ENCODE measurements at regions not wholly inside any gene's neighbourhood (a gene's known extent, or its start where the extent isn't known, plus 50 kb on each side); places are given as distances from the start of the nearest gene placed in this dataset.
A peak's percentile ranks its signal among the peaks of the same experiment; 100 is the strongest.
"Not testable (repeated sequence)": the region's sequence is repeated elsewhere in the genome, so short reads cannot be mapped to it uniquely, and the experiment has no call there.

DNA sequence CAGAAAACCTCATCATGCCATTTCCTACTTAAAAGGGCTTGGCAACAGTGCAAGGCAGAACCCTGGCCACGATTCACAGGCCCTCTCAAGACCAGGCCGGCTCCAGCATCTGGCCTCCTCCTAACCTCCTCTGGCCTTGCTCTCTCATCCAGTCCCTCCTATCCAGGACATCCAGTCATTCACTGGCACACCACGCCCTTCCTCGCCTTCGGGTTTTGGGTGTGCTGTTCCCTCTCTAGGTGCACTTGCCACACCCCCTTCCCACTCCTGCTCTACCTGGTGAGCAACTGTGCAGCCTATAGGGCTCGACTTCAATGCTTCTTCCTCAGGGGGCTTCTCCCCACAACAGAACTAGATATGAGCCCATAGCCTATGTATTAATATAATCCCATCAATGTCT is 317.1 kb downstream of the ARRDC4 start:
- H3K4me3 ChIP-seq (ENCODE audit: insufficient read depth, low read depth, low read length), result no peak overlapping the region
- DNase-seq, result no peak

DNA sequence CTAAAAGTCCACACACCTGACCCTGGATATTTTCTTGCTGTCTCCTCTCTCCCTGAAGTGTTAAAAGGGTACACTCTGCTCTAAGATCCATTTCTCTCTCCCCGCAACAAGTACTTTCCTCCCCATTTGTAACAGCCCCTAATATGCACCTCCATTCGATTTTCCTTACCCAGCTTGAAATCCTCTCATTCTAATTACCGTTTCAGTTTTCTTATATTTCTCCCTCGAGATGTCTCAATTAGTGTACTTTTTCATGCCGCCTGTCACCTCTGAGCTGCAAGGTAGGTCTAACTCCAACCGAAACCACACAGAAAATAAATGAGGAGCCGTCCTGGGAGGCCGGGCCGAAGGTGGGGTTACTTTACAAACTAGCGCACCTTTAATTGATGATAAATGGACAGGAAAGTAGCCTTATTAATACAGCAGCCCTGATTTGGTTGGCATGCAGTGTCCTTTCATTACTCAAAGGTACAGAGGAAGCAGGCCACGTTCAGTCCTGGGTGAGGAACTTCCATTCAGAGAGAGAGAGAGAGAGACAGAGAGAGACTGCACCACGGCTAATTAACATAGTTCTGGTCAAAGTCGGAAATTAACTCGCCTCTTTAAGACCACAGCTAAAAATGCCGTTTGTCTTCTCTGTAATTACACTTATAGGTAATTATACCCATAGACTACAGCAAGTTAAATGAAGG is 319.9 kb downstream of the ARRDC4 start:
- Histone ChIP-seq H3K27me3 (ENCODE audit: control insufficient read depth, insufficient read depth, low read length) (no peaks in the 10 kb centered on the region), H3K4me3 (ENCODE audit: insufficient read depth, low read depth, low read length) (no peak overlapping the region), H3K36me3 (replicated peaks; ENCODE audit: control insufficient read depth, insufficient read depth, low read length) (no peaks in the 10 kb centered on the region)
- DNase-seq, result no peak

More for the DNA sequence above, 317.1 kb downstream of the ARRDC4 start:
- Histone ChIP-seq H3K36me3 (replicated peaks; ENCODE audit: control insufficient read depth, insufficient read depth, low read length) (no peaks in the 10 kb centered on the region), H3K27me3 (ENCODE audit: control insufficient read depth, insufficient read depth, low read length) (no peaks in the 10 kb centered on the region)

DNA sequence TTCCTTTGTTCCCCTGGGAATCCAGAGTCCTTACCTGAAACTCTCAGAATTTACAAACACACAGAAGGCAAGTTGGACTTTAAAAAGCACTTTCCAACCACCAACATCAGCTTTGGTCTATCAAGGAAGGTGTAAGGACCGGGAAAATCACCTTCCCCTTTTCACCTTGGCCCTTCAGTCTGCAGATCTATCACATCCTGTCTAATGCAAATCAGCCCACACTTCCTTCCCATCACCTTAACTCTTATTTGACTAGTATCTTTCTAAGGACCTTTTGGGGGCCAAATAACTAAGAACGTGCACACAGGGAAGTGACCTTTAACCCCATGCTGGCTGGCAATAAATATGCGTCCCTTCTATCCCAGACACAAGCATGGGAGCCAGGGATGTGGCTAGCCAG is 320.6 kb downstream of the ARRDC4 start:
- Histone ChIP-seq H3K36me3 (replicated peaks; ENCODE audit: control insufficient read depth, insufficient read depth, low read length) (no peaks in the 10 kb centered on the region), H3K4me3 (ENCODE audit: insufficient read depth, low read depth, low read length) (no peak overlapping the region), H3K27me3 (ENCODE audit: control insufficient read depth, insufficient read depth, low read length) (no peaks in the 10 kb centered on the region)
- DNase-seq, result no peak

DNA sequence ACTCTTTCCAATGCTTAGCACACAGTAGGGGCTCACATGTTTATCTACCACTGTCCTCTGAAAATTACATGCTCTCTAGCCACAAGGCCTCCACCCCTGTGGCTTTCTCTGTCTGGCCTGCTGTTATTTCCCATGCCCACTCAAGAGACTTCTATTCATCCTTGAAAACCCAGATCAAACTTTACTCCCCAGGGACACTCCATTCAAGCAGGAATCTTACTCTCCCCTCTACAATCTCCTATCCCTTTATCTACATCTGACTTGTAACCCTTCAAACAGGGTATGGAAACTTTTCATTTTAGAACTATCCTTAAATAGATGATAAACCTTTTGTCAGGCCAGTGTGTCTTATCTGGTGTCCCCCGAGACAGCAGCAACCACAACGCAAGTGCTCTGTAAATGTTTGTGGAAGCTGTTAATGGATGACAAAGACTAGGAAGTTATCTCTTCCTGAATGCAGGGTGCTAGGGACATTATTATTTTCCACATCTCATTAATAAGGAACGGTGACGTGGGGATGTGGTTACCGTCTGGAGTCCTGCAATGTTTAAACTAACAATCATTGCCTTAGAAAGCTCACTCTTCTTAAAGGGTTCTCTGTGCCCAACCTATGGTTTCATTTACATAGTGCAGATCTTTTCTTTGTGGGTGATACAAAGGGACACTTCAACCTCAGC is 322.3 kb downstream of the ARRDC4 start:
- H3K4me3 ChIP-seq (ENCODE audit: insufficient read depth, low read depth, low read length), result no peak overlapping the region
- H3K36me3 ChIP-seq (replicated peaks; ENCODE audit: control insufficient read depth, insufficient read depth, low read length), result no peaks in the 10 kb centered on the region
- DNase-seq, result no peak
- no peaks in the 10 kb centered on the region for H3K27me3 ChIP-seq (ENCODE audit: control insufficient read depth, insufficient read depth, low read length)

DNA sequence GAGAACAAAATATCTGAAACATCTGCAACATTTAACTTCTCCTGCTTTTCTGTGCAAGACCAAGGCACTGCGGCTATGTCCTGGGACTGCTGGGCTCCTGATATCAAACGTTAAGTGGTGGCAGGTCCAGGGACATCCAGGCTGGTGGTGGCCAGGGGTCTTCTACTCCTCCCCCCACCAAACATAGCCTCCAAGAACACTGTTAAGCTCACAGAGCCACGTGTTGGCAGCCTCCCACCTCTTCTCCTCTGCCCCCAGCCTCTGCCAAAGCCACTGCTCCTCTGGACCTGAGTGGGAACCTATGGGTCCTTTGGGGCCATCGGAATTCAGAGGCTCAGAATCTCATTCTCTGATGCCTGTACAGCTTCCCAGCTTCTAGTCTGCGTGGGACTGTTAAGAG is 325.7 kb downstream of the ARRDC4 start:
- no peak for DNase-seq
- H3K4me3 ChIP-seq (ENCODE audit: insufficient read depth, low read depth, low read length), result no peak overlapping the region
- no peaks in the 10 kb centered on the region for H3K27me3 ChIP-seq (ENCODE audit: control insufficient read depth, insufficient read depth, low read length)
- no peaks in the 10 kb centered on the region for H3K36me3 ChIP-seq (replicated peaks; ENCODE audit: control insufficient read depth, insufficient read depth, low read length)

DNA sequence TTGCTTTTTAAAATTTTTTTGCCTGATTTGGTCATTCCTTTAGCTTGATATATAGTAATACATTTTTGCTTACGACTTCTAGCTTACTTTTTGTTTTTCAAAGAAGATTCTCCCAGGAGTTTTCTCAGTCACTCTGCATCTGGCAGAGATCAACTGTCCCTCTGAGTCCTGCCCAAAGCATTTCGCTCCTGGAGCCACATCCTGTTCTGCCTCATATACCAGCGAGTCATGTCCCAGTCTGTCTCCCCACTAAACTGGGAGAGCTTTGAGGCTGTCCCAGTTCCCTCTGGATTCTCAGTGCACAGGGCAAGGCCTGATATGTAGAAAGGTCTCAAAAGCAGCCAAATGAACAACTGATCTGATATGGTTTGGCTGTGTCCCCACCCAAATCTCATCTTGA is 326.3 kb downstream of the ARRDC4 start:
- no peaks in the 10 kb centered on the region for H3K36me3 ChIP-seq (replicated peaks; ENCODE audit: control insufficient read depth, insufficient read depth, low read length)
- H3K4me3 ChIP-seq (ENCODE audit: insufficient read depth, low read depth, low read length), result no peak overlapping the region
- H3K27me3 ChIP-seq (ENCODE audit: control insufficient read depth, insufficient read depth, low read length), result no peaks in the 10 kb centered on the region
- DNase-seq, result no peak

DNA sequence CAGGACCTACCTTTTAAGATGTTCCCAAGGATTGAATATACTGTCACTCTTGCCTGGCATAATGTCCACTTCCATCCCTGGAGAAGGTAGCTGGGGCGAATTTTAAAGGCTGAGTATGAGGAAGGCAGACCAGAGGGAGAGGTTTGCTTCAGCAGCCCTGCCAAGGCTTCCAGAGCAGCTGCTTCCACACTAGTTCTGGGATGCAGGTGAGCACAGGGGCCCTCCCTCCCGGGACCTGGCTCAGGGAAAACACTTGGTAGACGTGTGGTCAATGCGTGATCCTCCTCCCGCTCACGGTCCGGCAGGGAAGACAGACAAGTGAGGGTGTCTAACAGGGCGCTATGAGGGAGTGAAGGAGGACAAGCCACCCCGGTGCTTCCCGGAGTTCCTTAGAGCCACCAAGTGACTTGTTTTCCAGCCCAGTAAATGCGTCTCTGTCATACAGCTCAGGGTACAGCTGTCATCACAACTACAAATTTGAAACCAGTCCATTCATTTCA is 327.6 kb downstream of the ARRDC4 start:
- no peaks in the 10 kb centered on the region for H3K36me3 ChIP-seq (replicated peaks; ENCODE audit: control insufficient read depth, insufficient read depth, low read length)
- peaks cover 3% of the 10 kb centered on the region; the same call in 1 of the 2 replicates for H3K27me3 ChIP-seq (ENCODE audit: control insufficient read depth, insufficient read depth, low read length)
- DNase-seq, result no peak
- H3K4me3 ChIP-seq (ENCODE audit: insufficient read depth, low read depth, low read length), result no peak overlapping the region

DNA sequence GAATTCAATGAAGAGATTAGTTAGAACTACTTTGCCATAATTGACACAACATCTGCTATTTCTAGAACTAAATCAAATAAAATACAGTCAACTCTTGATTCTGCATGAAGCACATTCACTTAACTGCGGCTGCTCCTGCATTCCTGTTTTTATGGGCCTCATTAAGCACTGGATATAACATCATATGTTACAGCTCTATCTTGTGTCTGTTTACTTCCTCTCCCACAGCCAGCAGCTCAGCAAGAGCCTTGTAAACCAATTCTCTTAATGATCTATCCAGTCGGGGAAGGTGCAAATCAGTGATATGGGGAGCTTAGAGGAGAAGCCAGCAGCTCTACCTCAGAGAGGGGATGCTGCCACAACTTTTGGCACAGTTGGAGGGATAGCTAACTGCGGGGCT is 329.2 kb downstream of the ARRDC4 start:
- DNase-seq, result no peak
- Histone ChIP-seq H3K27me3 (ENCODE audit: control insufficient read depth, insufficient read depth, low read length) (peaks cover 9% of the 10 kb centered on the region), H3K4me3 (ENCODE audit: insufficient read depth, low read depth, low read length) (no peak overlapping the region), H3K36me3 (replicated peaks; ENCODE audit: control insufficient read depth, insufficient read depth, low read length) (no peaks in the 10 kb centered on the region)

DNA sequence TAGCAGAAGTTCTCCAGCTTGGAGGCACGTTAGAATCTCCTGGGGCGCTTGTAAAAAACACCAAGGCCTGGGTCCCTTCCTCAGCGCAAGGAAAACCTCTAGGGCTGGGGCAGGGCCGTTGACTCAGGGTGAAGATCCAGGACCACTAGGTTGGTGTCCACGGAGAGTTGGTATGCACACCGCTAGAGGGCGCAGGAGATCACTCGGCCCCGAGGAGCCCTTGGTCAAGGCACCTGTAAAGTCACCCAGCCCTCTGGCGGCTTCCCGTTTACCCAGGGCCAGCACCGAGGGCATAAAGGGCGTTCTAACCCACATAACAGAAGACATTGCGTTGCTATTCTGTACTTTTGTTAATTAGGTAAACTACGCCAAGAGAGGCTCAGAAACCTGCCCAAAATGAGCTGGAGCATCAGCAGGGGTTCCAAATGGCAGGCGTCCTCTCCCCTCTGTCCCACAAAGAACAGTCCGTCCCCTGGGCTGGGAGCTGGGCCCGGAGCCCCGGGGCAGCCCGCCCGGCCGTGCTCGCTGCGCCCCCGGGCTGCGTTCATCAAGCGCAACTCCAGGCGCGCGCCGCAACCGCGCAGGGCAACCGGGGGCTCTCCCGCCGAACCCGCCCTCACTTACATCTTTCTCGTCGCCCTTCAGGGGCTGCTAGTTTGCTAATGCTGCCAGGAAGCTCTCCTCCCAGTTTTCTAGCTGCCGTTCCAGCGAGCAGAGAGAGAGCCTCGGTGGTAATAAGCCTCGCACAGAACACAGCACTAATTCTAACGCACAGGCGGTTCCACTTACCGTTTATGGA is 332.1 kb downstream of the ARRDC4 start:
- H3K4me3 ChIP-seq (ENCODE audit: insufficient read depth, low read depth, low read length), result peak overlapping the region; percentile 45
- H3K27me3 ChIP-seq (ENCODE audit: control insufficient read depth, insufficient read depth, low read length), result peaks cover 9% of the 10 kb centered on the region
- H3K36me3 ChIP-seq (replicated peaks; ENCODE audit: control insufficient read depth, insufficient read depth, low read length), result no peaks in the 10 kb centered on the region
- peak; percentile 91 for DNase-seq

DNA sequence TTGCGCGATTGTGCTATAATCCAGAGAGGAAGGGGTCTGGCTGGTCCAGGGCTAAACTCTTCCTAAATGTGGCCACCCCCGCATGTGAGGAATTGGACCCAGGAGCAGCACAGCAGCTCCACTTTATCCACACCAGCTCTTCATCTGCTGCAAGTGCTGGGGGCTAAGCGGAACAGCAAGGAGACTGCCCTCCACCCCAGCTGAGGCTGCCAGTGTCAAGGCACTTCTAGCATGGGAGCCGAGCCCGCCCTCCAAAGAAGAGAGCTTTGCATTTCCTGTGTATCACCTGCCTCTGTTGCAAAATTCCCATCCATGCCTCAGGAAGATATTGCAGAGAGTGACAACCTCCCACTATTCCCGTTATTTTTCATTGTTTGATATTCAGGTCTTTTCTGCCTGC is 333.6 kb downstream of the ARRDC4 start:
- peaks cover 9% of the 10 kb centered on the region for H3K27me3 ChIP-seq (ENCODE audit: control insufficient read depth, insufficient read depth, low read length)
- no peaks in the 10 kb centered on the region for H3K36me3 ChIP-seq (replicated peaks; ENCODE audit: control insufficient read depth, insufficient read depth, low read length)
- peak; percentile 26 for DNase-seq
- no peak overlapping the region for H3K4me3 ChIP-seq (ENCODE audit: insufficient read depth, low read depth, low read length)

DNA sequence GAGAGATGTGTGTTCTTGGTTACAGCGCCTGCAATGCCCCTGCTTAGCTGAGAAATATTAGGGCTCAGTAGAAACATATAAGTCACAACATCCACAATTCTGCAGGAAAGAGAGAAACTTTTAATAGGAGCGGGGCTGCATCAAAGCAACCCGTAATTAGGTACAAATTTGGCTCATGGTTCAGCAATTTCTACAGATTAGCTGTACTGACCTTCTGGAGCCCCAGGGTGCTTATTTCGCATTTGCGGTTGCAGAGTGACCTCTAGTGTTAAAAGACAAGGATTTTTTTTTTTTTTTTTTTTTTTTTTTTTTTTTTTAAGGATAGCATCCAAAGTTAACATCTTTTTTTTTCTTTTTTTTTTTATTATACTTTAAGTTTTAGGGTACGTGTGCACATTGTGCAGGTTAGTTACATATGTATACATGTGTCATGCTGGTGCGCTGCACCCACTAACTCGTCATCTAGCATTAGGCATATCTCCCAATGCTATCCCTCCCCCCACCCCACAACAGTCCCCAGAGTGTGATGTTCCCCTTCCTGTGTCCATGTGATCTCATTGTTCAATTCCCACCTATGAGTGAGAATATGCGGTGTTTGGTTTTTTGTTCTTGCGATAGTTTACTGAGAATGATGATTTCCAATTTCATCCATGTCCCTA is 334.7 kb downstream of the ARRDC4 start:
- peak; percentile 67 for DNase-seq
- not testable (repeated sequence) for H3K27me3 ChIP-seq (ENCODE audit: control insufficient read depth, insufficient read depth, low read length); H3K4me3 ChIP-seq (ENCODE audit: insufficient read depth, low read depth, low read length); H3K36me3 ChIP-seq (replicated peaks; ENCODE audit: control insufficient read depth, insufficient read depth, low read length)

DNA sequence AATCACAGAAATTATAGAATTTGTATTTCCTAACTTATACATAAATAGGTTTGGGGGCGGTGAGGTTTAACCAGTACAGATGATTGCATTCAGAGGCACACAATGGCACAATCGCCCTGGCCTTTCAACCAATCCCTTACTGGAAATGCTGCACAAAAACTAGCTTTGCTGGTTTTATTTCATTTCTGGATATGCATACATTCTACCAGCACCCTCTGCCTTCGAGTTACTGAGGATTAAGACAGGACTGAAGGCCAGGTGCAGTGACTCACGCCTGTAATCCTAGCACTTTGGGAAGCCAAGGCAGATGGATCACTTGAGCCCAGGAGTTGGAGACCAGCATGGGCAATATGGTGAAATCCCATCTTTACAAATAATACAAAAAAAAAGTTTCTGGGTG is 336.1 kb downstream of the ARRDC4 start:
- Histone ChIP-seq H3K36me3 (replicated peaks; ENCODE audit: control insufficient read depth, insufficient read depth, low read length) (no peaks in the 10 kb centered on the region), H3K27me3 (ENCODE audit: control insufficient read depth, insufficient read depth, low read length) (peaks cover 9% of the 10 kb centered on the region), H3K4me3 (ENCODE audit: insufficient read depth, low read depth, low read length) (no peak overlapping the region)
- no peak for DNase-seq

DNA sequence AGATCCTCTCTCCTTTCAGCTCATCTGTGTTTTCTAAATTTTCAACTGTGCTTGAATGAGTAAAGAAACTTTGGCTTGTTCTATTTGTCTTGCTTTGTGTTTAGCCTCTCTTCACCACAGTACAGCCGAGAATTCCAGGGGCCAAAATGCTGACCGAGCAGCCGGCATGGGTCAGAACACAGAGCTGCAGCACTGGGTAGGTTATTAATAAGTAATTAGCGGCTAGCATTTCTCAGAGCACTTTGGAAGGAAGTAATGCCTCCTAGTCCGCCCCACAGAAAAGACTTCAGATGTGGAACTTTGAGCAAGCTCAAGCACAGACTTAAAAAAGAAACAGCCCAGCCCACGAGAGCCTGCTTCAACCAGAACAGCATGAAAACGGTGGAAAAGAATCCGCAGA is 343.9 kb downstream of the ARRDC4 start:
- Histone ChIP-seq H3K27me3 (ENCODE audit: control insufficient read depth, insufficient read depth, low read length) (no peaks in the 10 kb centered on the region), H3K36me3 (replicated peaks; ENCODE audit: control insufficient read depth, insufficient read depth, low read length) (no peaks in the 10 kb centered on the region), H3K4me3 (ENCODE audit: insufficient read depth, low read depth, low read length) (no peak overlapping the region)
- DNase-seq, result no peak

DNA sequence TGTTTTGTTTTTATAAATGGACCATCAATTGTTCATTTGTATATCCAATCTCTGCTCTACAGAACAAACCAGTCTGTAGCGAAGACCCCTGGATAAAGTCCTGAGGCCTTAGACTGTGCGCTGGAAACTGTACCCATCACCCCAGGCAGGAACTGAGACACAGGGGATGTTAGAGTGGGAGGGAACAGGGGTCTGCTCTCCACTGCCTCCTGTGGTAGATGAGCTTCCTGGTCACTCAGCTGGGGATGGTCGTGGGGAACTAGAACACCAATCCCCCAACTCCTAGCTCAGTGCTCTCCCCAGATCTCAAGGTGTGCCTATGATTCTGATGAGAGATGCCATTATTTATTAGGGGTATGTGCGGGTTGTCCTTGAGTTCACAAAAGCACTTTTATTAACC is 340.2 kb upstream of the IGF1R start:
- DNase-seq, result peak; percentile 44
- no peaks in the 10 kb centered on the region for H3K27me3 ChIP-seq (ENCODE audit: control insufficient read depth, insufficient read depth, low read length)
- H3K4me3 ChIP-seq (ENCODE audit: insufficient read depth, low read depth, low read length), result no peak overlapping the region

More for the DNA sequence above, 340.2 kb upstream of the IGF1R start:
- H3K36me3 ChIP-seq (replicated peaks; ENCODE audit: control insufficient read depth, insufficient read depth, low read length), result no peaks in the 10 kb centered on the region
